ENCODE measurements at regions not wholly inside any gene's neighbourhood (a gene's known extent, or its start where the extent isn't known, plus 50 kb on each side); places are given as distances from the start of the nearest gene placed in this dataset.

- no peak for FAIRE-seq
- Histone ChIP-seq H3K36me3 (replicated peaks in 1 of 2; ENCODE audit: control insufficient read depth in 1 of 2, insufficient read depth in 2 of 2, low read length in 2 of 2) (no peaks in the 10 kb centered on the region), H3K27ac (ENCODE audit: extremely low read length, insufficient read depth, low read length) (no peak overlapping the region), H3K79me2 (ENCODE audit: insufficient read depth, low read length) (no peaks in the 10 kb centered on the region), H3K9ac (ENCODE audit: insufficient read depth, low read depth, low read length) (no peak overlapping the region), H3K4me3 (replicated peaks in 1 of 3; ENCODE audit: insufficient read depth in 1 of 3, low read depth in 2 of 3, low read length in 3 of 3) (no peak overlapping the region), H3K9me3 (ENCODE audit: low read length) (peaks cover 7% of the 10 kb centered on the region), H3K4me2 (ENCODE audit: low read depth, low read length) (no peak overlapping the region), H3K27me3 (ENCODE audit: control insufficient read depth in 1 of 2, insufficient read depth in 2 of 2, low read length in 2 of 2) (no peaks in the 10 kb centered on the region; a peak in 1 of 5 replicates), H4K20me1 (ENCODE audit: insufficient read depth, low read length) (no peaks in the 10 kb centered on the region), H2AFZ (ENCODE audit: low read length) (no peak overlapping the region), H3K4me1 (ENCODE audit: insufficient read depth, low read length) (no peaks in the 10 kb centered on the region)
- no TSS peak for BruUV-seq (replicated peaks)
- ATAC-seq, result no peak
- DNase-seq (ENCODE audit: low spot score), result no peak
- ChIA-PET POLR2A (no interaction called here), CTCF (ENCODE audit: low intra/inter-chr PET ratio, low total read pairs) (no interaction called here)
- 0% methylated on average over 1 of the region's 1 CpG for WGBS (ENCODE audit: low lambda C conversion rate)
- in situ Hi-C loops (cut with HindIII; ENCODE audit: extremely low pct_ligation_motif_present, low pct_unique_long_range_greater_than_20kb), result no loop called here
- intact Hi-C loops (cut with micrococcal nuclease; ENCODE audit: unreplicated experiment), result no loop called here
- TF ChIP-seq, protein P1, sequence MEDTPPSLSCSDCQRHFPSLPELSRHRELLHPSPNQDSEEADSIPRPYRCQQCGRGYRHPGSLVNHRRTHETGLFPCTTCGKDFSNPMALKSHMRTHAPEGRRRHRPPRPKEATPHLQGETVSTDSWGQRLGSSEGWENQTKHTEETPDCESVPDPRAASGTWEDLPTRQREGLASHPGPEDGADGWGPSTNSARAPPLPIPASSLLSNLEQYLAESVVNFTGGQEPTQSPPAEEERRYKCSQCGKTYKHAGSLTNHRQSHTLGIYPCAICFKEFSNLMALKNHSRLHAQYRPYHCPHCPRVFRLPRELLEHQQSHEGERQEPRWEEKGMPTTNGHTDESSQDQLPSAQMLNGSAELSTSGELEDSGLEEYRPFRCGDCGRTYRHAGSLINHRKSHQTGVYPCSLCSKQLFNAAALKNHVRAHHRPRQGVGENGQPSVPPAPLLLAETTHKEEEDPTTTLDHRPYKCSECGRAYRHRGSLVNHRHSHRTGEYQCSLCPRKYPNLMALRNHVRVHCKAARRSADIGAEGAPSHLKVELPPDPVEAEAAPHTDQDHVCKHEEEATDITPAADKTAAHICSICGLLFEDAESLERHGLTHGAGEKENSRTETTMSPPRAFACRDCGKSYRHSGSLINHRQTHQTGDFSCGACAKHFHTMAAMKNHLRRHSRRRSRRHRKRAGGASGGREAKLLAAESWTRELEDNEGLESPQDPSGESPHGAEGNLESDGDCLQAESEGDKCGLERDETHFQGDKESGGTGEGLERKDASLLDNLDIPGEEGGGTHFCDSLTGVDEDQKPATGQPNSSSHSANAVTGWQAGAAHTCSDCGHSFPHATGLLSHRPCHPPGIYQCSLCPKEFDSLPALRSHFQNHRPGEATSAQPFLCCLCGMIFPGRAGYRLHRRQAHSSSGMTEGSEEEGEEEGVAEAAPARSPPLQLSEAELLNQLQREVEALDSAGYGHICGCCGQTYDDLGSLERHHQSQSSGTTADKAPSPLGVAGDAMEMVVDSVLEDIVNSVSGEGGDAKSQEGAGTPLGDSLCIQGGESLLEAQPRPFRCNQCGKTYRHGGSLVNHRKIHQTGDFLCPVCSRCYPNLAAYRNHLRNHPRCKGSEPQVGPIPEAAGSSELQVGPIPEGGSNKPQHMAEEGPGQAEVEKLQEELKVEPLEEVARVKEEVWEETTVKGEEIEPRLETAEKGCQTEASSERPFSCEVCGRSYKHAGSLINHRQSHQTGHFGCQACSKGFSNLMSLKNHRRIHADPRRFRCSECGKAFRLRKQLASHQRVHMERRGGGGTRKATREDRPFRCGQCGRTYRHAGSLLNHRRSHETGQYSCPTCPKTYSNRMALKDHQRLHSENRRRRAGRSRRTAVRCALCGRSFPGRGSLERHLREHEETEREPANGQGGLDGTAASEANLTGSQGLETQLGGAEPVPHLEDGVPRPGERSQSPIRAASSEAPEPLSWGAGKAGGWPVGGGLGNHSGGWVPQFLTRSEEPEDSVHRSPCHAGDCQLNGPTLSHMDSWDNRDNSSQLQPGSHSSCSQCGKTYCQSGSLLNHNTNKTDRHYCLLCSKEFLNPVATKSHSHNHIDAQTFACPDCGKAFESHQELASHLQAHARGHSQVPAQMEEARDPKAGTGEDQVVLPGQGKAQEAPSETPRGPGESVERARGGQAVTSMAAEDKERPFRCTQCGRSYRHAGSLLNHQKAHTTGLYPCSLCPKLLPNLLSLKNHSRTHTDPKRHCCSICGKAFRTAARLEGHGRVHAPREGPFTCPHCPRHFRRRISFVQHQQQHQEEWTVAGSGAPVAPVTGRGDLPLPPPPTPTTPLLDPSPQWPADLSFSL (CRISPR knock-in tag; IDR thresholded peaks at IDR 0.05), result no peak
- TF ChIP-seq, protein P2, sequence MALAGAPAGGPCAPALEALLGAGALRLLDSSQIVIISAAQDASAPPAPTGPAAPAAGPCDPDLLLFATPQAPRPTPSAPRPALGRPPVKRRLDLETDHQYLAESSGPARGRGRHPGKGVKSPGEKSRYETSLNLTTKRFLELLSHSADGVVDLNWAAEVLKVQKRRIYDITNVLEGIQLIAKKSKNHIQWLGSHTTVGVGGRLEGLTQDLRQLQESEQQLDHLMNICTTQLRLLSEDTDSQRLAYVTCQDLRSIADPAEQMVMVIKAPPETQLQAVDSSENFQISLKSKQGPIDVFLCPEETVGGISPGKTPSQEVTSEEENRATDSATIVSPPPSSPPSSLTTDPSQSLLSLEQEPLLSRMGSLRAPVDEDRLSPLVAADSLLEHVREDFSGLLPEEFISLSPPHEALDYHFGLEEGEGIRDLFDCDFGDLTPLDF (CRISPR knock-in tag; IDR thresholded peaks at IDR 0.05), result no peak
- TF ChIP-seq SYNCRIP (IDR thresholded peaks at IDR 0.05; ENCODE audit: insufficient read depth, low read depth, low read length), result no peak
- TF ChIP-seq SUZ12 (IDR thresholded peaks at IDR 0.05; ENCODE audit: low read depth, low read length), result no peak
- no peak for TF ChIP-seq HNRNPK (IDR thresholded peaks at IDR 0.05; ENCODE audit: low read depth, low read length, poor library complexity, severe bottlenecking)
- TF ChIP-seq ZBTB40 (IDR thresholded peaks at IDR 0.05), result no peak
- no peak for TF ChIP-seq ZBTB40 (CRISPR knock-in tag; IDR thresholded peaks at IDR 0.05)
- TF ChIP-seq HNRNPUL1 (IDR thresholded peaks at IDR 0.05; ENCODE audit: low read depth, low read length), result no peak
Measured at GRCh38 chr5:20609126-20609525, 621.1 kb upstream of the CDH18 start.
